ENCODE measurements at regions not wholly inside any gene's neighbourhood (a gene's known extent, or its start where the extent isn't known, plus 50 kb on each side); places are given as distances from the start of the nearest gene placed in this dataset.
"Not testable (repeated sequence)": the region's sequence is repeated elsewhere in the genome, so short reads cannot be mapped to it uniquely, and the experiment has no call there.

GRCh38 chr4:64724689-64725088 lies 315.4 kb upstream of the TECRL start:
- no peak for DNase-seq

GRCh38 chr4:64721106-64721505 lies 311.9 kb upstream of the TECRL start:
- DNase-seq: no peak

DNA sequence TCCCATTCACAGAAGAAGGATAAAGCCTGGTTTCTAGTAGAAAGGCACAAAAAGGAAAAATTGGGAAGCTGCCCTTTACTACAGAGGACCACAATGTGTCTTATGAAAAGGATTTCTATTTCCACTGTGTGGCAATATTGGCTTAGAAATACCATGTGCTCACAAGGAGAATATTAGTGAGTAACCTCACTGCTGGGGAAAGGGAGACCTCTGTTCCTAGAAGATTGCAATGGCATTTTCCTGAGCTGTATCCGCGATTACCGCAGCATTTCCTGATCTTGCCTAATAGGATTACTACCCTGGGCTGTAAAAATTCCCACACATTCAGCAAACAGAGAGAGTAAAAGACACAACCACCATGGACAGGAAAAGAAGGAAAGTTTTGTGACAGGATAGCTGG lies 308.8 kb upstream of the TECRL start:
- DNase-seq: no peak

- DNase-seq: no peak
Measured at GRCh38 chr4:64715741-64716140, 306.5 kb upstream of the TECRL start.

DNA sequence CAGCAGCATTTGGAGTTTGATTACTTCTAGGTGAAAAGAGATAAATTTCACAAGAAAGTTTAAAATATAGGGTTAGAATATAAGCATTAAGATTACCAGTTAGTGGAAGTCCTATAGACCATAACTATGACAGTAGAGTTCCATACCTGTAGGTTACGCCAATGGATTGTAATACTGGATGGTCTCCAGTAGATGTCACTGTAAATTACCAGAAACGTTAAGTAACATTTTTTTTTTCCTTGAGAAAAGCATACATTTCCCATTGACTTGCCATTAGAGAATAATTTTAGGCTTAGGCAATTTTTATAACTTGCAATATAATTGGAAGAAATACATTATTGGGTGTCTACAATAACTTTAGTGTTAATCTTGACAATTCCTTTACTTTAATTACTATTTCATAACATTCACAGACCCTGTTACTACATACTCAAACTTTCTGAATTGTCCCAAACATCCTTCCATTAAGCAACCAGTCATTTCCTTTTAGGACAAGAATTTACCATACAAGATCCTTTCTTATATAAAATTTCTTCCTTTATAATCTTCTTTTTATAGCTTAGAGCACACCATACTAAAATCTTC lies 304.1 kb upstream of the TECRL start:
- DNase-seq: no peak

- DNase-seq: no peak
Measured at GRCh38 chr4:64712590-64712989, 303.3 kb upstream of the TECRL start.

- DNase-seq: no peak
Measured at GRCh38 chr4:64705989-64706388, 296.7 kb upstream of the TECRL start.

GRCh38 chr4:64698171-64698570 lies 288.9 kb upstream of the TECRL start:
- no peak for DNase-seq

GRCh38 chr4:64682946-64683345 lies 273.7 kb upstream of the TECRL start:
- no peak for DNase-seq

DNA sequence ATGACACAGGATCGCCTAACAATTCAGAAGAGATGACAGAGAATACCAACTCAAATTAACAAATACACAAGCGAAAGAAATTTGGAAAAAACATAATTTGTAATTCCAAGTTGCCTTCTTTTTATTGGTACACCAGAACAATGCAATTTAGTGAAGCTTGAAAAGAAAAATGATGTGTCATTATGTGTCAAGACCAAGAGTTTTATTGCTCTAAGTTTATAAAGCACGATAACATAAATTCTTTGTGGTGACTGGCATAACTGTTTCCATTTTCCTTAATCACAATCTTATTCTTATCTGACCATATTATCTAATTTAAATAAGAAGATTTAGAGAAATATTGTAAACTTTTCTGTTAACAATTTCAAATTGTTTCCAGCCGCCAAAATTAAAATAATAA lies 273.2 kb upstream of the TECRL start:
- no peak for DNase-seq

GRCh38 chr4:64673121-64673520 lies 263.9 kb upstream of the TECRL start:
- DNase-seq: not testable (repeated sequence)

- no peak for DNase-seq
Measured at GRCh38 chr4:64670647-64671046, 261.4 kb upstream of the TECRL start.

- no peak for DNase-seq
Measured at GRCh38 chr4:64643841-64644240, 234.6 kb upstream of the TECRL start.

DNA sequence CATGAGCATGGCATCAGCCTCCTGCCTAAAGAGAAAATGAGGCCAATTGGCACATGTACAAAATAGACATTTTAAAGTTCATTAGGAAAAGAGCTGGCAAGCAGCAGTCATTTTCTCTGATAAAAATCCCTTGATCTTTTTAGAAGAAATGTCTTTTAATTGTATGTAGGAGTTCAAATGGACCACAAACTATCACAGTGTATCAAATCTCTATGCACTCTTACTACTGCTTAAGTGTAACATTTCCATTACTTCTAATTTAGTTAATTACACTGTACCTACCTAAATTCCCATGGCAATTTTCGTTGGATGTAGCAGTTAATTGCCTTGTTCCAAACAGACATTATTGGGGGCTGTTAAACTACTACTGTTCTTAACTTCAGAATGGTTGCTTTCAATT lies 233.7 kb upstream of the TECRL start:
- DNase-seq: no peak

- not testable (repeated sequence) for DNase-seq
Measured at GRCh38 chr4:64640402-64640801, 231.2 kb upstream of the TECRL start.

GRCh38 chr4:64625438-64625837 lies 216.2 kb upstream of the TECRL start:
- DNase-seq: no peak

- DNase-seq: no peak
Measured at GRCh38 chr4:64617800-64618199, 208.6 kb upstream of the TECRL start.

- no peak for DNase-seq
Measured at GRCh38 chr4:64614276-64614675, 205.0 kb upstream of the TECRL start.

- no peak for DNase-seq
Measured at GRCh38 chr4:64613046-64613445, 203.8 kb upstream of the TECRL start.

DNA sequence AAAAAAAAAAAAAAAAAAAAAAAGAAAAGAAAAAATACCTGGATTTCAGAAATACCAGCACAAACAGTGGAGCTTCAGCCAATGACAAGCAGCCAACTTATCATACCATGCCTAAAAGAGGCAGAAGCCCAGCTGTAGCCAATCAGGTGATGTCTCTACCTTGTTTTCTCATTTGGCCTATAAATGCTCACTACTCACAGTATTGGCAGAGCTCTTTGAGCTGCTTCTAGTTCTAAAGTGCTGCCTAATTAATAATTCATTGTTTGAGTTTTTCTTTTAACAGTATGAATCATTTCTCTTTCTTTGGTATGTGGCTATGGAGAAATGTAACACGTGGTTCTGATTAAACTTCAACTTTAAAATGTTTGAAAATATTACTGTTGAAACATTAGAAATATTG lies 188.8 kb upstream of the TECRL start:
- DNase-seq: no peak

- DNase-seq: no peak
Measured at GRCh38 chr4:64594723-64595122, 185.5 kb upstream of the TECRL start.

DNA sequence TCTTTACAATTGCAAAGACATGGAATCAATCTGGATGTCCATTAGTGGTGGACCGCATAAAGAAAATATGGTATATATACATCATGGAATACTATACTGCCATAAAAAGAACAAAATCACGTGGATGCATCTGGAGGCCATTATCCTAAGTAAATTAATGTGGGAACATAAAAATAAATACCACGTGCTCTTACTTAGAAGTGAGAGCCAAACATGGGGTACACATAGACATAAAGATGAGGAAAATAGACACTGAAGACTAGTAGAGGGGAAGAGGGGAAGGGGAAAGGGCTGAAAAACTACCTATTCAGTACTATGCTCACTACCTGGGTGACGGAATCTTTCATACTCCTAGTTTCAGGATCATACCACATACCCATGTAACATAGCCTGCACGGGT lies 179.3 kb upstream of the TECRL start:
- DNase-seq: no peak

- DNase-seq: no peak
Measured at GRCh38 chr4:64584981-64585557, 175.8 kb upstream of the TECRL start.

DNA sequence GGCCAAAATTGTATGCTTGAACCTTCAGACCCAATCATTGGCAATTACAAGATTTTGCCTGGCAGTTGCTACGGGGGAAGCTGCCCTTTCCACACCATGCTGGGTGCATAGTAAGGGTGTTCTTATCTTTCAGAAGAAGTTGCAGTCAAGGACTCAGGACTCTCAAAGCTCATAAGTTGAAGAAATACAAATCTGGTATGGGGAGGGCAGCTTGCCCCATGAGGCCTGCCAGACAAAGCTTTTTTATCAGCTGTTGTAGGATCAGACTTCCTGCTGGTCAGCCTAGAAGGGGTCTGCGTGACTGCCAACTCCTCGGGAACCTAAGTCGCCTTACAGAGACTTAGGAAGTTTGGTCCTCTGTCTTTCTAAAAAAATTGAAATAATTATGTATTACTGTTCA lies 174.9 kb upstream of the TECRL start:
- no peak for DNase-seq

GRCh38 chr4:64582492-64582891 lies 173.2 kb upstream of the TECRL start:
- DNase-seq: no peak

All from skin of body (tissue), 1 donor.